ENCODE measurements at regions not wholly inside any gene's neighbourhood (a gene's known extent, or its start where the extent isn't known, plus 50 kb on each side); places are given as distances from the start of the nearest gene placed in this dataset.

DNA sequence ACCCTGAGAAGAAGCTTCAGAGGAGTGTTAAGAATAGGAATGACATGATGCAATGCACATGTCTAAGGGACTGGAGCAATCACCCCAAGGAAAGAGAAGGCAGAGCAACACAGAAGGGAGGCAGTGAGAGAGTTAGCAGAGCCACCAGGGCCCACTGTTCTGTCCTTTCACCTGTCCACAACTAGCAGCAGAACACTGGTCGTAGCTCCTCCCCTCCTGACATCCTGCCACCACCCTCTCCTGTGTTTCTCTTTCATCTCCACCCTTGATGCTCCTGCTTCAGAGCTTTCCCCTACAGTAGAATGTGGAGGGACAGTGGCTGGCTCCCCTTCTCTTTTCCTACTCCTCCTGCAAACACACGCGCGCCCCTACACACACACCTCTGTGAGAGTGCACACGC, 483.4 kb upstream of the KIF2A start:
- ATAC-seq (ENCODE audit: low FRiP score) (no peak), DNase-seq (ENCODE audit: low spot score) (no peak)
- no peak for TF ChIP-seq CTCF (IDR thresholded peaks at IDR 0.05)

DNA sequence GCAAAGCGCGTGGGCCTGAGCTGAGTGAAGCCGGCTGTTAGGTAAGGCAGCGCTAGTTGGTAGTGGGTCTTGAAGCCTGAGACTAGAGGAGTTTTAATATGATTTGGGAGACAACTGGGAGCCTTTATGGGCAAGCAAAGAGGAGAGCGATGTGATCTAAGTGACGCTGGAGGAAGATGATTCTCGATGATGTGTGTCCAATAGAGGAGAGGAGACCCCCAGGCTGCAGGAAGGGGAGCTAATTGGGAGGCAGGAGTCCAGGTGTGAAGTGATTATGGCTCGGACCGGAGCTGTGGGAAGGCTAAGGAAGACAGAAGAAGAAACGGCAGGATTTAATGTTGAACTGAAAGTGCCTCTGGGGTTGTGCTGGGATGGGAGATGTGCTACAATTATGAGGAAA, 482.9 kb upstream of the KIF2A start:
- DNase-seq (ENCODE audit: low spot score) (no peak), ATAC-seq (ENCODE audit: low FRiP score) (no peak)
- no peak for TF ChIP-seq CTCF (IDR thresholded peaks at IDR 0.05)

DNA sequence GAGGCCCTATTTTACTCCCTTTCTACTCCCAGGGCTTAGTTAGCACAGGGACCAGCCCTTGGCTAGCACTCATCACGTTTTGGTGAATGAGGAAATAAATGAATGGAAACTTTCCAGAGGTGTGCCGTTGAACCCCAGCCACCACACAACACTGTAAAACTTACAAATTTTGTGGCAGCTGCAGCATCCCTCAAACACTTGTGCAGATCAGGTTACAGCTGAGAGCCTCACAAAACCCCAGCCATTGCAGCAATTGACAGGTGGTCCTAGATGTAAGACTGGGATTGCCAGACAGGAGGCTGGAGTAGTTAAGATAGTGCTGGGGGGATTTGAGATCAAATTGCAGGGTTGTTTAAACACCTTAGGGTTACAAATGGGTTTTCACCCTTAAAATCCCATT, 482.2 kb upstream of the KIF2A start:
- TF ChIP-seq CTCF (IDR thresholded peaks at IDR 0.05) = no peak
- no peak for DNase-seq (ENCODE audit: low spot score)
- ATAC-seq (ENCODE audit: low FRiP score) = no peak

DNA sequence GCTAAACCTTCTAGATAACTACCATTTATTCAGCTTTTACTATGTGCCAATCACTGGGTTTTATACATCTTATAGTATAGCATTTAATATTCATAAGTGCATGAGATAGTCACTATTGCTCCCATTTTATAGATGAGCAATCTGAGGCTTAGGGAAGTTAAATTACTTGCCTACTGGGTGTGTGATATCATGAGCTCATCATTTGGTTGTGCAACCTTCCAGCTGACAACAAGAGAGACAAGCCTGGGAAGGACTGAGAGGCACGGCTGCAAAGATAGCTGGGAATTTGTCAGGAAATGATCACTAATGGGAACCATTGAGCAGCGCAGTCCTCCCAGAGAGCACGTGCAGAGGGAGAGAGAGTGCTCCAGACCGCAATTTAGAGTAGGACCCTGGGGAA, 481.6 kb upstream of the KIF2A start:
- TF ChIP-seq CTCF (IDR thresholded peaks at IDR 0.05) = no peak
- DNase-seq (ENCODE audit: low spot score) (no peak), ATAC-seq (ENCODE audit: low FRiP score) (no peak)

DNA sequence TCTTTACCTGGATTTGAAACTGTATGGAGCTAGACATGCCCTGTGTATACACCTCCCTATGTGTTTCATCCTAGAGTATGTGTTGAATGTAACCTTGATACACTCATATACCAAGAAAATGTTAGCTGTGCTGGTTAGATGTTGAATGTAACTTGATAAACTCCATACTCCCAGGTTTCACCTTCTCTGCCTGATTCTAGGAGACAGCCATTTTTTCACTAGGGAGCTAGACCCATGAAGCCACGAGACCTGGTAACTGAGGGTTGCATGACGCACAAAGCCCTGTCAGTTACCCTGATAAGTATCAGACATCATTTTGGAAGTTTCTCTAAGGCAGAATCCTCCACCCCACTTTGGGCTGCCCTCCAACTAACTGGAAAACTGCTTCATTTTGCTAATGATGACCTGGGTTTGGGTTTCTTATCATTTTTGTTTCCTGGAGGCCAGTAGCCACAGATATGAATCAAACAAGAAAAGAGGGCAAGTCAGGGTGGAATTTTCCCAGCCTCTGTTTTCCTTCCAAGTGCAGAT, 478.5 kb upstream of the KIF2A start:
- DNase-seq (ENCODE audit: low spot score) (no peak), ATAC-seq (ENCODE audit: low FRiP score) (no peak)
- TF ChIP-seq CTCF (IDR thresholded peaks at IDR 0.05) = no peak

DNA sequence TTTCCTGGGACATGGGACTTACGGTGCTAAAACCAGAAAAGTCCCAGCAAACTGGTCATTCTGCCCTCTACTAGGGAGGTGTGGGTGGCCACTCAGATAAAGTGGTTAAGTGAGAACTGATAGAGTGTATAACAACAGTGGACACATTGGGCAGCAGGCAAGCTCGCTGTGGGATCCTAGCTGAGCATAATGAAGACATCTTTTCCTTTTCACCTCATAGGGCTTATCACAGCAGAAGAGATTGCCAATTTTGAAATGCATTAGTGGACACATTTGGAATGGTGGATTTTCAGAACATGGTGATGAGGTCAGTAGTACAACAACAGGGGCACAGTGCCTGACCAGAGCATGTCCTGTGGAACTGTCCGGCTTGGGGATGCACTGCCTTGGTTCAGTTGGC, 477.1 kb upstream of the KIF2A start:
- TF ChIP-seq CTCF (IDR thresholded peaks at IDR 0.05) = no peak
- DNase-seq (ENCODE audit: low spot score) (no peak), ATAC-seq (ENCODE audit: low FRiP score) (no peak)

DNA sequence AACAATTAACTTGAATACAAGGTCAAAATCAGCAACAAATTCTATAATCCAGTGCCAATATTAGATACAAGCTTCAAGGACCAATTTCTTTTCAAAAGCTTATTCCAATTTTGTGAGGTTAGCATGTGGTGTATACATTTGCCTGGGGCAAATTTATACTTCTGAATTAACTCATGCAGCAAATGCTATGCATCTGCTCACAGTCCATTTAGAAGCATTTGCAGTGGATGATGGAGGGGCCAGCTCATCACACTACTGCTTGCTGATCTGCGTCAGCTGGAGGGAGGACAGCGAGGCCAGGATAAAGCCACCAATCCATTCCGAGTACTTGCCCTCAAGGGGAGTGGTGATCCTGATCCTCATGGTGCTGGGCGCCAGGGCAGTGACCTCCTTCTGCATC, 474.3 kb upstream of the KIF2A start:
- DNase-seq (ENCODE audit: low spot score) = no peak
- no peak for TF ChIP-seq CTCF (IDR thresholded peaks at IDR 0.05)
- no peak for ATAC-seq (ENCODE audit: low FRiP score)
